Osteoblast (primary cell): ENCODE measurements at regions not wholly inside any gene's neighbourhood (a gene's known extent, or its start where the extent isn't known, plus 50 kb on each side); places are given as distances from the start of the nearest gene placed in this dataset.

Source experiments
- DNase-seq: peaks from one replicate; pipeline ENCODE4 v3.0.0; 2011; ENCODE audit warnings: low spot score, mixed read lengths; ENCODE audit not compliant: insufficient read length; ENCODE audit errors: missing footprints
- H2AFZ ChIP-seq: 2 replicates; pipeline ENCODE4 v1.6.0; 2011; ENCODE audit warnings: mild to moderate bottlenecking, low read length
- H3K27ac ChIP-seq: 2 replicates; pipeline ENCODE4 v1.5.1; 2011; ENCODE audit warnings: mild to moderate bottlenecking, low read depth, low read length, moderate library complexity
- H3K27me3 ChIP-seq: 2 replicates; pipeline ENCODE4 v1.6.0; 2012; ENCODE audit warnings: mild to moderate bottlenecking, control low read depth, inconsistent platforms, low read length, moderate library complexity; ENCODE audit not compliant: insufficient read depth
- H3K36me3 ChIP-seq: 2 replicates; pipeline ENCODE4 v1.5.1; 2011; ENCODE audit warnings: mild to moderate bottlenecking, low read length, control low read depth, moderate library complexity; ENCODE audit not compliant: insufficient read depth
- H3K4me1 ChIP-seq: 2 replicates; pipeline ENCODE4 v1.5.1; 2011; ENCODE audit warnings: mild to moderate bottlenecking, low read length, control low read depth, moderate library complexity; ENCODE audit not compliant: insufficient read depth
- H3K4me2 ChIP-seq: 2 replicates; pipeline ENCODE4 v1.6.0; 2011; ENCODE audit warnings: mild to moderate bottlenecking, low read length; ENCODE audit not compliant: insufficient read depth
- H3K4me3 ChIP-seq: fragments of 200-600 bp; sonication (generic); 3 replicates; pipeline ENCODE4 v1.5.1; 2012; ENCODE audit warnings: mild to moderate bottlenecking, low read length, inconsistent platforms; ENCODE audit not compliant: insufficient read depth
- H3K79me2 ChIP-seq: 2 replicates; pipeline ENCODE4 v1.6.0; 2012; ENCODE audit warnings: mild to moderate bottlenecking, low read length, control low read depth, inconsistent platforms; ENCODE audit not compliant: insufficient read depth
- H3K9me3 ChIP-seq: 2 replicates; pipeline ENCODE4 v1.5.1; 2011; ENCODE audit warnings: low read depth, low read length, control low read depth
- H4K20me1 ChIP-seq: 2 replicates; pipeline ENCODE4 v1.6.0; 2012; ENCODE audit warnings: mild to moderate bottlenecking, low read length, control low read depth; ENCODE audit not compliant: insufficient read depth
- CTCF ChIP-seq: IDR thresholded peaks from 2 replicates; pipeline ENCODE4 v1.5.1; 2011; ENCODE audit warnings: mild to moderate bottlenecking, low read depth, low read length, moderate library complexity; ENCODE audit errors: extremely low read depth

- H3K27ac ChIP-seq, result peak overlapping the region; percentile 81
- H3K4me3 ChIP-seq, result peak overlapping the region; percentile 15
- peaks cover 45% of the 10 kb centered on the region for H3K4me1 ChIP-seq
- TF ChIP-seq CTCF, result no peak
- no peaks in the 10 kb centered on the region for H4K20me1 ChIP-seq
- H3K4me2 ChIP-seq, result peak overlapping the region; percentile 69
- H3K9me3 ChIP-seq, result no peaks in the 10 kb centered on the region
- H3K27me3 ChIP-seq, result no peaks in the 10 kb centered on the region
- H2AFZ ChIP-seq, result no peak overlapping the region
- H3K36me3 ChIP-seq, result no peaks in the 10 kb centered on the region
- no peaks in the 10 kb centered on the region for H3K79me2 ChIP-seq
- DNase-seq, result no peak
These were observed 126.5 kb downstream of the CHIC2 start for GRCh38 chr4:53937918-53938317.

GRCh38 chr4:53937327-53937726 lies 127.1 kb downstream of the CHIC2 start:
- Histone ChIP-seq H3K4me3 (no peak overlapping the region), H3K79me2 (no peaks in the 10 kb centered on the region), H3K27me3 (no peaks in the 10 kb centered on the region), H2AFZ (no peak overlapping the region), H3K9me3 (no peaks in the 10 kb centered on the region), H3K4me2 (no peak overlapping the region), H3K36me3 (no peaks in the 10 kb centered on the region), H4K20me1 (no peaks in the 10 kb centered on the region), H3K4me1 (peaks cover 47% of the 10 kb centered on the region), H3K27ac (peak overlapping the region; percentile 81)
- TF ChIP-seq CTCF, result no peak
- no peak for DNase-seq

GRCh38 chr4:53935780-53936179 lies 128.6 kb downstream of the CHIC2 start:
- no peak for TF ChIP-seq CTCF
- H4K20me1 ChIP-seq, result no peaks in the 10 kb centered on the region
- no peak overlapping the region for H3K4me3 ChIP-seq
- no peaks in the 10 kb centered on the region for H3K27me3 ChIP-seq
- H3K36me3 ChIP-seq, result no peaks in the 10 kb centered on the region
- no peaks in the 10 kb centered on the region for H3K79me2 ChIP-seq
- no peak overlapping the region for H2AFZ ChIP-seq
- H3K9me3 ChIP-seq, result no peaks in the 10 kb centered on the region
- H3K27ac ChIP-seq, result peak overlapping the region; percentile 81
- H3K4me2 ChIP-seq, result peak overlapping the region; percentile 12
- peaks cover 62% of the 10 kb centered on the region for H3K4me1 ChIP-seq
- DNase-seq, result no peak

- Histone ChIP-seq H3K27me3 (no peaks in the 10 kb centered on the region), H3K4me2 (peak overlapping the region; percentile 65), H3K79me2 (no peaks in the 10 kb centered on the region), H3K36me3 (no peaks in the 10 kb centered on the region), H3K27ac (peak overlapping the region; percentile 89), H3K4me1 (peaks cover 83% of the 10 kb centered on the region), H4K20me1 (no peaks in the 10 kb centered on the region), H3K4me3 (peak overlapping the region; percentile 23), H2AFZ (peak overlapping the region; percentile 1), H3K9me3 (no peaks in the 10 kb centered on the region)
- no peak for TF ChIP-seq CTCF
- no peak for DNase-seq
These were observed 131.4 kb downstream of the CHIC2 start for GRCh38 chr4:53932796-53933610.
